CD4-positive, alpha-beta T cell (primary cell): ENCODE measurements at regions not wholly inside any gene's neighbourhood (a gene's known extent, or its start where the extent isn't known, plus 50 kb on each side); places are given as distances from the start of the nearest gene placed in this dataset.

Source experiments
- ATAC-seq: fragments of 200-7000 bp; cut with Tn5 transposase; one replicate; pipeline ENCODE4 v1.10.0; 2022; ENCODE audit warnings: mild to moderate bottlenecking; ENCODE audit not compliant: poor library complexity
- CTCF ChIA-PET: fragments of 350-600 bp; sonication (Branson Sonifier 250); formaldehyde crosslinking; loops from one replicate; lab custom pipeline; 2021; ENCODE audit warnings: antibody characterized with exemption, inconsistent platforms; lab: Charles Lee
- POLR2A ChIA-PET: fragments of 350-600 bp; sonication (Branson Sonifier 250); formaldehyde crosslinking; loops from one replicate; lab custom pipeline; 2021; ENCODE audit warnings: antibody characterized with exemption, inconsistent platforms; lab: Charles Lee
- DNase-seq, 14 experiments: peaks; one replicate each; pipeline ENCODE4 v3.0.0-alpha.2; 2013 to 2020; ENCODE audit warnings: mixed read lengths in 2 of 14
- H3K27ac ChIP-seq, 2 donors: one replicate each; pipeline versions ENCODE4 v1.5.1 to v1.7.0; 2013; ENCODE audit warnings: low read length in 2 of 2, low read depth in 1 of 2, mild to moderate bottlenecking in 1 of 2
- H3K27me3 ChIP-seq, 2 experiments: 1 replicate in 1 of 2; 2 replicates in 1 of 2; pipeline versions ENCODE4 v1.6.1 to v1.7.0; 2013; ENCODE audit warnings: low read length in 2 of 2, control low read depth in 1 of 2, mild to moderate bottlenecking in 1 of 2, moderate library complexity in 1 of 2; ENCODE audit not compliant: insufficient read depth in 2 of 2, control insufficient read depth in 1 of 2
- H3K36me3 ChIP-seq: one replicate; pipeline ENCODE4 v1.6.1; 2013; ENCODE audit warnings: low read length, control low read depth; ENCODE audit not compliant: insufficient read depth
- H3K4me1 ChIP-seq: one replicate; pipeline ENCODE4 v1.6.1; 2013; ENCODE audit warnings: low read length, control low read depth; ENCODE audit not compliant: insufficient read depth
- H3K4me3 ChIP-seq: one replicate; pipeline ENCODE4 v1.5.1; 2013; ENCODE audit warnings: mild to moderate bottlenecking, low read length, moderate library complexity
- H3K9me3 ChIP-seq, 2 experiments: 1 replicate in 1 of 2; 2 replicates in 1 of 2; pipeline versions ENCODE4 v1.6.1 to v1.7.0; 2013; ENCODE audit warnings: low read length in 2 of 2, mild to moderate bottlenecking in 2 of 2, control low read depth in 1 of 2, moderate library complexity in 1 of 2; ENCODE audit not compliant: control insufficient read depth in 1 of 2, insufficient read depth in 1 of 2
- H3K27ac Mint-ChIP-seq: one replicate; pipeline ENCODE4 v1.8.0; 2020; ENCODE audit warnings: mixed read lengths
- H3K27me3 Mint-ChIP-seq: one replicate; pipeline ENCODE4 v1.8.0; 2021; ENCODE audit warnings: mixed read lengths
- H3K36me3 Mint-ChIP-seq: one replicate; pipeline ENCODE4 v1.8.0; 2021; ENCODE audit warnings: low read depth, mixed read lengths
- H3K4me1 Mint-ChIP-seq: one replicate; pipeline ENCODE4 v1.8.0; 2021; ENCODE audit warnings: low read depth, mixed read lengths
- H3K4me3 Mint-ChIP-seq: one replicate; pipeline ENCODE4 v1.8.0; 2020; ENCODE audit warnings: mild to moderate bottlenecking, mixed read lengths
- H3K9me3 Mint-ChIP-seq: one replicate; pipeline ENCODE4 v1.8.0; 2020; ENCODE audit warnings: mixed read lengths
- intact Hi-C, 2 experiments: fragments of 100-400 bp; cut with DNase I in 1 of 2; cut with micrococcal nuclease in 1 of 2; formaldehyde crosslinking; loops; one replicate each; pipeline versions ENCODE4 v1.15.1 to v1.9.0; 2023 to 2025; cut with DNase I, micrococcal nuclease
- TF ChIP-seq, protein P1 (sequence below): fragments of 200-600 bp; IDR thresholded peaks from one replicate; pipeline ENCODE4 v1.8.0; 2022; ENCODE audit warnings: antibody characterized with exemption, mild to moderate bottlenecking

DNA sequence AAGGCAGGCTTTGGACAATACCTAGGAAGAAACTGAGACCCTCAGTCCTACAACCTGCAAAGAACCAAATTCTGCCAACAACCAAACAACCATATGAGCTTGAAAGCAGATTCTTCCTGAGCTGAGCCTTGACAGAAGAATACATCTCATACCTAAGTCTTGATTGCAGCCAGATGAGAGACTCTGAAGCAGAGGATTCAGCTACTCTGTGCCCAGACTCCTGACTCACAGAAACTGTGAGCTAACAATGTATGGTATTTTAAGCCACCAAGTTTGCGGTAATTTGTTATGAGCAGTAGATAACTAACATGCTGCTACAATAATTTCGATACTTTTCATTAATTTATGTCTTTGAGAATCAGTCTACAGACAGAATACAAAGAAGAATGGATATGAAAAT, 325.1 kb upstream of the CBLB start:
- Histone ChIP-seq H3K4me1 (no peaks in the 10 kb centered on the region), H3K36me3 (no peaks in the 10 kb centered on the region), H3K27ac (no peak overlapping the region), H3K27me3 (no peaks in the 10 kb centered on the region), H3K4me3 (no peak overlapping the region), H3K9me3 (no peaks in the 10 kb centered on the region)
- Mint-ChIP-seq H3K36me3 (no peaks in the 10 kb centered on the region), H3K4me1 (peaks cover 12% of the 10 kb centered on the region), H3K9me3 (peaks cover 5% of the 10 kb centered on the region), H3K27ac (no peak overlapping the region), H3K4me3 (no peak overlapping the region), H3K27me3 (no peaks in the 10 kb centered on the region)
- TF ChIP-seq, protein P1, sequence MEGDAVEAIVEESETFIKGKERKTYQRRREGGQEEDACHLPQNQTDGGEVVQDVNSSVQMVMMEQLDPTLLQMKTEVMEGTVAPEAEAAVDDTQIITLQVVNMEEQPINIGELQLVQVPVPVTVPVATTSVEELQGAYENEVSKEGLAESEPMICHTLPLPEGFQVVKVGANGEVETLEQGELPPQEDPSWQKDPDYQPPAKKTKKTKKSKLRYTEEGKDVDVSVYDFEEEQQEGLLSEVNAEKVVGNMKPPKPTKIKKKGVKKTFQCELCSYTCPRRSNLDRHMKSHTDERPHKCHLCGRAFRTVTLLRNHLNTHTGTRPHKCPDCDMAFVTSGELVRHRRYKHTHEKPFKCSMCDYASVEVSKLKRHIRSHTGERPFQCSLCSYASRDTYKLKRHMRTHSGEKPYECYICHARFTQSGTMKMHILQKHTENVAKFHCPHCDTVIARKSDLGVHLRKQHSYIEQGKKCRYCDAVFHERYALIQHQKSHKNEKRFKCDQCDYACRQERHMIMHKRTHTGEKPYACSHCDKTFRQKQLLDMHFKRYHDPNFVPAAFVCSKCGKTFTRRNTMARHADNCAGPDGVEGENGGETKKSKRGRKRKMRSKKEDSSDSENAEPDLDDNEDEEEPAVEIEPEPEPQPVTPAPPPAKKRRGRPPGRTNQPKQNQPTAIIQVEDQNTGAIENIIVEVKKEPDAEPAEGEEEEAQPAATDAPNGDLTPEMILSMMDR = no peak
- intact Hi-C loops = no loop called here
- ATAC-seq = no peak
- DNase-seq = no peak
- ChIA-PET CTCF (no interaction called here), POLR2A (interaction anchor here (0.9 kb wide), 1 partner anchor 13 kb away, joined by 3 read pairs; no protein-coding TSS in a partner anchor)

DNA sequence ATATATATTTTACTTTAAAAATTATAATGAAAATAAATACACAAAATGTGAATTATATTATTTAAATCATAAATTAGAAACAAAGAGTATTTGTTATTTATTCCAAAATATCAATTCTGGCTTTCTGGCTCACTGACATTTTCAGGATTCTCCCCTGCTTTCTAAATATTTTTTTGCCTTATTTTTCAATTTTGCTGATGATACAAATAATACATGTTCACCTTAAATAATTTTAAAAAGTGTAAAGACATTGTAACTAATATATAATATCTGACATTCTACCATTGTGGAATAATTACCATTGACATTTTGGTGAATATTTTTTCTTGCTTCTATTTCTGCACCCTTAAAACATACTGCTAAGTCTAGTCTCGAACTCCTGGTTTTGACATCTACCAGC, 325.9 kb upstream of the CBLB start:
- peaks cover 12% of the 10 kb centered on the region for H3K4me1 Mint-ChIP-seq
- H3K36me3 ChIP-seq = no peaks in the 10 kb centered on the region
- peaks cover 5% of the 10 kb centered on the region for H3K9me3 Mint-ChIP-seq
- H3K27me3 Mint-ChIP-seq = no peaks in the 10 kb centered on the region
- no peak for DNase-seq
- no peaks in the 10 kb centered on the region for H3K36me3 Mint-ChIP-seq
- no peaks in the 10 kb centered on the region for H3K27me3 ChIP-seq
- H3K27ac Mint-ChIP-seq = no peak overlapping the region
- POLR2A ChIA-PET = interaction anchor here (0.9 kb wide), 1 partner anchor 12 kb away, joined by 3 read pairs; no protein-coding TSS in a partner anchor
- no peak overlapping the region for H3K4me3 Mint-ChIP-seq
- intact Hi-C loops = no loop called here
- H3K27ac ChIP-seq = no peak overlapping the region
- ATAC-seq = no peak
- CTCF ChIA-PET = no interaction called here
- TF ChIP-seq, protein P1 = no peak
- no peaks in the 10 kb centered on the region for H3K9me3 ChIP-seq
- H3K4me3 ChIP-seq = no peak overlapping the region
- H3K4me1 ChIP-seq = no peaks in the 10 kb centered on the region

DNA sequence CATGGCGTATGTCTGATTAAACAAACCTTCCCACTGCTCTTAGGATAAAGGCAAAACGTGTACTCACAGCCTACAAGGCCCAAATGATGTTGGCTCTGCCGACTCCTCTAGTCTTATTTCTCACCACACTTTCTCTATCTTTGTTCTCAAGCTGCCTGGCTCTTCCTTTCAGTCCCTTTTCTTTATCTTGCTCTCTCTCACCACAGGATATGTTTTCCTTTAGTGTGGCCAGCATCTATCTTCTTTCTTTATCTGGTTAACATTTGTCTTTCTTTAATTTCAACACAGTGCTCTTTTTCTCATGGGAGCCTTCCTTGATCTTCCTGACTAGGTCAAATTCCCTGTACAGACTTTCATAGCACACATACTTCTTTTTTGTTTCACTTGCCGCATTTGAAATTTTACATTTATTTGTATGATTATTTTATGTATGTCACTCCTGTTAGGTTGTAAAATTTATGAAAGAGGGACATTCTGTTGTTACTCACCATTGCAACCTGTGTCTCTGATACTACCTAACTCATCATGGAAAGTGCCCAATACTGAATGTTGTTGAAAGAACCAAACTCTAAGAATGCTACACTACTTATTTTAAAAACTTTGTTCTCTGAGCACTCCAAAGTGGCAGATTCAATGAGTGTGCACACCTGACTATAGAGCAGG, 328.9 kb upstream of the CBLB start:
- no peaks in the 10 kb centered on the region for H3K9me3 ChIP-seq
- ChIA-PET POLR2A (no interaction called here), CTCF (no interaction called here)
- intact Hi-C loops = no loop called here
- no peaks in the 10 kb centered on the region for H3K27me3 ChIP-seq
- Mint-ChIP-seq H3K27ac (no peak overlapping the region), H3K4me3 (no peak overlapping the region), H3K9me3 (peaks cover 5% of the 10 kb centered on the region), H3K27me3 (no peaks in the 10 kb centered on the region), H3K36me3 (no peaks in the 10 kb centered on the region), H3K4me1 (peaks cover 19% of the 10 kb centered on the region)
- H3K4me3 ChIP-seq = no peak overlapping the region
- no peak overlapping the region for H3K27ac ChIP-seq
- no peak for ATAC-seq
- DNase-seq = no peak
- H3K36me3 ChIP-seq = no peaks in the 10 kb centered on the region
- H3K4me1 ChIP-seq = no peaks in the 10 kb centered on the region
- TF ChIP-seq, protein P1 = no peak
